ENCODE measurements at regions not wholly inside any gene's neighbourhood (a gene's known extent, or its start where the extent isn't known, plus 50 kb on each side); places are given as distances from the start of the nearest gene placed in this dataset.

- Histone ChIP-seq H3K36me3 (no peaks in the 10 kb centered on the region), H3K4me1 (replicated peaks) (no peaks in the 10 kb centered on the region), H3K27ac (no peak overlapping the region), H3K4me3 (no peak overlapping the region), H3K27me3 (replicated peaks) (no peaks in the 10 kb centered on the region), H3K9me3 (replicated peaks) (no peaks in the 10 kb centered on the region)
- DNase-seq (ENCODE audit: low read depth in 1 of 2, low spot score in 2 of 2): no peak
Measured at GRCh38 chr13:84569366-84569765, 687.1 kb upstream of the SLITRK1 start.

DNA sequence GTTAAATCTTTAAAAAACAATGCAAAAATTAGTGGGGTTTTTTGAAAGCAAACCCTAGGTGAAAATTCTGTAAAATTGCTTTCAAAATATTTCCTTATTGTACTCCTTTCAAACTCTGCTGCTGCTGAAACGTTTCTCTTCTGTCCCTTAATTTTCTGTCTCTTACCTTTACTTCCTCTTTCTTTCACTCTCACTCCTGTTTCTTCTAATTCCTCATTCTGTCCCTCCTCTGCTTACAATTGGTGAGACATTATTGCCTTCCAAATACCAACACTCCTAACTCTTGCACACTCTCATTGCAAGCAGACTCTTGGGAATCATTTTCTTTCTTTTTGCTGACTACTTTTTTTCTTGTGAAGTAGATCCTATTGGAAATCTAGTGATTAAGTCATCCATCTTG lies 685.6 kb upstream of the SLITRK1 start:
- Histone ChIP-seq H3K27me3 (replicated peaks) (no peaks in the 10 kb centered on the region), H3K4me3 (no peak overlapping the region), H3K9me3 (replicated peaks) (no peaks in the 10 kb centered on the region), H3K4me1 (replicated peaks) (no peaks in the 10 kb centered on the region), H3K36me3 (no peaks in the 10 kb centered on the region), H3K27ac (no peak overlapping the region)
- no peak for DNase-seq (ENCODE audit: low read depth in 1 of 2, low spot score in 2 of 2)

- H3K9me3 ChIP-seq (replicated peaks): no peaks in the 10 kb centered on the region
- no peaks in the 10 kb centered on the region for H3K36me3 ChIP-seq
- no peak overlapping the region for H3K27ac ChIP-seq
- DNase-seq (ENCODE audit: low read depth in 1 of 2, low spot score in 2 of 2): no peak
- H3K27me3 ChIP-seq (replicated peaks): no peaks in the 10 kb centered on the region
- no peak overlapping the region for H3K4me3 ChIP-seq
- no peaks in the 10 kb centered on the region for H3K4me1 ChIP-seq (replicated peaks)
Measured at GRCh38 chr13:84566780-84567179, 684.5 kb upstream of the SLITRK1 start.

DNA sequence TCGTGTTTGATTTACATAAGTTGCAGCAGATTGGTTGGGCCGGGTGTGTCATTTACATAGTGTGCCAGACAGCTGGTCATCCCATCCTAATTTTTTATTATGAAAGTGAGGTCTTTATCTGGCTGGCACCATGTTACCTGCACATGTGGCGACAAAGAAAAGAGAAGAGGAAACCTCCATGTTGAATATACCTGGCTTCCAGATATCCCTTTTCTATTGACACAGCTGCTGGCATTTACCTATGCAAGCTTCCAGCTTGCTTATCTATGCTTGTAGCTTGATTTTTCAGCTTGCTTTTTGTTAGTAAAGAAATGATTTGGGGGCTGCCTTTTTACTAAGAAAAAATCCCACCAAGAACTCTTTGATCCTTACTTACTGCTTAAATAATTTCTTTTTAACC lies 681.3 kb upstream of the SLITRK1 start:
- H3K4me3 ChIP-seq: no peak overlapping the region
- H3K27ac ChIP-seq: no peak overlapping the region
- no peaks in the 10 kb centered on the region for H3K27me3 ChIP-seq (replicated peaks)
- no peak for DNase-seq (ENCODE audit: low read depth in 1 of 2, low spot score in 2 of 2)
- no peaks in the 10 kb centered on the region; the same call in 1 of the 2 replicates for H3K9me3 ChIP-seq (replicated peaks)
- H3K4me1 ChIP-seq (replicated peaks): no peaks in the 10 kb centered on the region
- H3K36me3 ChIP-seq: no peaks in the 10 kb centered on the region

DNA sequence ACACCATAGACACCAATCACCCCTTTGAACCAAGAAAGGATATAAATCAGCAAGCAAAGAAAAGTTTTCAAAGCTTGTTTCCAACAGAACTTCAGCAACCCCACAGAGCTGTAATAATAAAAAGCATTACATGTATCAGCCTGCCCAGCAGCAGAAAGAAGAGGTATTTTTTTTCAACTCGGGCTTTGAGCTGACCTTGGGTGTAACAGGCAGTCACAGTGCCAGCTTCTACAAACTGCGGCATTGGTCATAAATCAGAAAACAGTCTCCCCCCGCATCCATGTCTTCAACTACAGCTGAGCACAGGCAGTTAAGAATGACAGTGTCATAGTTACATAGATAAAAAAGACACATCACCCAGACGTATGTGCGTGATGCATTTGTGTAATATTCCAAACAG lies 671.0 kb upstream of the SLITRK1 start:
- Histone ChIP-seq H3K4me3 (no peak overlapping the region), H3K27ac (no peak overlapping the region), H3K9me3 (replicated peaks) (no peaks in the 10 kb centered on the region; the same call in 1 of the 2 replicates), H3K27me3 (replicated peaks) (no peaks in the 10 kb centered on the region), H3K36me3 (no peaks in the 10 kb centered on the region), H3K4me1 (replicated peaks) (no peaks in the 10 kb centered on the region)
- no peak for DNase-seq (ENCODE audit: low read depth in 1 of 2, low spot score in 2 of 2)

- no peak for DNase-seq (ENCODE audit: low read depth in 1 of 2, low spot score in 2 of 2)
- H3K4me1 ChIP-seq (replicated peaks): no peaks in the 10 kb centered on the region
- no peak overlapping the region for H3K4me3 ChIP-seq
- H3K9me3 ChIP-seq (replicated peaks): peaks cover 7% of the 10 kb centered on the region; the same call in 1 of the 2 replicates
- H3K36me3 ChIP-seq: no peaks in the 10 kb centered on the region
- no peaks in the 10 kb centered on the region for H3K27me3 ChIP-seq (replicated peaks)
- H3K27ac ChIP-seq: no peak overlapping the region
Measured at GRCh38 chr13:84543962-84544361, 661.7 kb upstream of the SLITRK1 start.

DNA sequence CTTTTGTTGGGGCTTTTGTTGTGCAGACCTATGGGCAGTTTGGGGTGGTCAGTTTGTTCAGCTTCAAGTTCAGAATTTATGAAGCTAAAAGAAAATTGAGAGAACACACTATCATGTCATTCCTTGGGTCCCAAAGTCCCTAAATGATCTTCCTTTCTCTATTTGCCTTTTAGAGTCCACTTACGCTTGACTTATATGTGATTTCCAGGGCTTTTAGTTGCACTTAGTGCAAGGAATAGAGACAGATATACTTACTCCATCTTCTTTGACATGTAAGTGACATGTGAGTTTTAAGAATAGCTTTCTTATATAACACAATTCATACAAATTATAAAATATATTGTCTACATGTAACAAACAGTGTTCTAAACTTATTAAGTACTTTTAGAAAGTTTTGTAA lies 660.1 kb upstream of the SLITRK1 start:
- Histone ChIP-seq H3K27me3 (replicated peaks) (no peaks in the 10 kb centered on the region), H3K27ac (no peak overlapping the region), H3K9me3 (replicated peaks) (peaks cover 4% of the 10 kb centered on the region; the same call in 1 of the 2 replicates), H3K36me3 (no peaks in the 10 kb centered on the region), H3K4me1 (replicated peaks) (no peaks in the 10 kb centered on the region), H3K4me3 (no peak overlapping the region)
- DNase-seq (ENCODE audit: low read depth in 1 of 2, low spot score in 2 of 2): no peak

DNA sequence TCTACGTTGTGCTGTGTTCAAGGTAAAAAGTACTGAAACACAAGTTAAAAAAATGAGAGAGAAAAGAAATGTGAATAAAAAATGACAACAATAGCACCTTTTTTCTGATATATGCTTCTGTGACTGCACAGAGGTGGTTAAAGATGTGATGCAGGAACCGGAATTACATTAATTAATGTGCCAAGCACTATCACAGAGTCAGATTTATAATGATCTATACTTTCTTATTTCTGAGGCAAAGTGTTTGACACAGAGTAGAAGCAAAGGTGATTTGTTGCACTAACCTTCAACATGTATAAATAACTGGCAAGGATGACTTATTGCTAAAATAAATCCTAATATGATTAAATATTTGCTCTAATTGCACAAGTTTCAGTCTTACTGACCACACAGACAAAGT lies 654.6 kb upstream of the SLITRK1 start:
- Histone ChIP-seq H3K36me3 (no peaks in the 10 kb centered on the region), H3K4me3 (no peak overlapping the region), H3K9me3 (replicated peaks) (0 out of 2 replicates have a peak, but pooled peaks cover 4% of the 10 kb centered on the region), H3K27me3 (replicated peaks) (no peaks in the 10 kb centered on the region), H3K27ac (no peak overlapping the region), H3K4me1 (replicated peaks) (no peaks in the 10 kb centered on the region)
- no peak for DNase-seq (ENCODE audit: low read depth in 1 of 2, low spot score in 2 of 2)

DNA sequence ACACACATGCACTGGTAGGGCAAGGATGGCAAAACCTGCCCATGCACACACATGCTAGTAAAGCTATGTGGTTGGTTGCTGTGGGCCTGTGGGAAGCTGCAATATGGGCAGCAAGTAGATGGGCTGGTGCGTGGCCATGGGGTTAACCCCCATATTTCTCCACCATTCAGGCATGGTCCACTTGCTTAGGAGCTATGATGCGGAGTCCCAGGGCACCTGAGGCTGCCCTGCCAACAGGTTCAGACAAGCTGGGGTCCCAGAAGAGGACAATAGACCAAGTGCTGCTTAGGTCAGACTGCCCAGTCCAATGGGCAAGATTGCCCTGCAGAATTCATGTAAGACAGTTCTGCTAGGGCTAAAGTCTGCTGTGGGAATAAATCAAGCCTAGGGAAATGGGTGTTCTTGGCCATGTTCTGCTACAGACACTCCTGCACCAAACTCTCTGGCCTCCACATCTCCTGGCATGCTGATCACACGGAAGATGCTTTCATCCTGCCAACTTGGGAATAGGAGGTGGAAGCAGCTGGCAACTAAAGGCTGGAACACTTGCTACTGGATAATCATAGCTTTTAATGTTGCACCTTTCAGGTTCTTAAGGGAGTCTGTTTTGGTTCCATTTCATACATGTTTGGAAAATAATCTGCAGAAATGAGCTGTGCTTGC lies 646.3 kb upstream of the SLITRK1 start:
- DNase-seq (ENCODE audit: low read depth in 1 of 2, low spot score in 2 of 2): no peak
- Histone ChIP-seq H3K4me1 (replicated peaks) (no peaks in the 10 kb centered on the region), H3K27me3 (replicated peaks) (0 out of 2 replicates have a peak, but pooled peaks cover 2% of the 10 kb centered on the region), H3K36me3 (no peaks in the 10 kb centered on the region), H3K9me3 (replicated peaks) (0 out of 2 replicates have a peak, but pooled peaks cover 6% of the 10 kb centered on the region), H3K4me3 (no peak overlapping the region), H3K27ac (no peak overlapping the region)

DNA sequence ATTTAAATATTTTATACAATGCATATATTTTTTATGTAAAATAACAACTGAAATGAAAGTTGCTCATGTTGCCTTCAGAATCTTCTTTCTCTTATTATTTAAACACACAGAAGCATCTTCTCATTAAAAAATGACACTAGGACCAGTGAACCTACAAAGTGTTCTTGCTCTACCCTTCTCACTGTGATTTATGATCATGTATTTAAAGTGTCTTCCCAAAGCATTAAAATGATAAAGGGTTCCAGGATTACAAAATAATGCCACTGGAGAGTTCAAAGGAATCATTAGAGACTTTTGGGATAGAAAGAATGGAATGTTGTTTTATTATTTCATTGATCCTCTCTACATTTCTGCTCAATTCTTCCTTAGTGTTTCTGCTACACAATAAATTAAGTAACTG lies 643.6 kb upstream of the SLITRK1 start:
- H3K4me1 ChIP-seq (replicated peaks): no peaks in the 10 kb centered on the region
- no peak overlapping the region for H3K27ac ChIP-seq
- 0 out of 2 replicates have a peak, but pooled peaks cover 2% of the 10 kb centered on the region for H3K27me3 ChIP-seq (replicated peaks)
- no peak overlapping the region for H3K4me3 ChIP-seq
- 0 out of 2 replicates have a peak, but pooled peaks cover 8% of the 10 kb centered on the region for H3K9me3 ChIP-seq (replicated peaks)
- no peaks in the 10 kb centered on the region for H3K36me3 ChIP-seq
- DNase-seq (ENCODE audit: low read depth in 1 of 2, low spot score in 2 of 2): no peak

GRCh38 chr13:84524586-84524985 lies 642.3 kb upstream of the SLITRK1 start:
- H3K4me3 ChIP-seq: no peak overlapping the region
- H3K27ac ChIP-seq: no peak overlapping the region
- no peaks in the 10 kb centered on the region for H3K36me3 ChIP-seq
- H3K4me1 ChIP-seq (replicated peaks): no peaks in the 10 kb centered on the region
- DNase-seq (ENCODE audit: low read depth in 1 of 2, low spot score in 2 of 2): no peak
- H3K9me3 ChIP-seq (replicated peaks): 0 out of 2 replicates have a peak, but pooled peaks cover 3% of the 10 kb centered on the region
- 0 out of 2 replicates have a peak, but pooled peaks cover 2% of the 10 kb centered on the region for H3K27me3 ChIP-seq (replicated peaks)

GRCh38 chr13:84500016-84500415 lies 617.7 kb upstream of the SLITRK1 start:
- no peaks in the 10 kb centered on the region for H3K36me3 ChIP-seq
- H3K27me3 ChIP-seq (replicated peaks): no peaks in the 10 kb centered on the region
- no peak overlapping the region for H3K4me3 ChIP-seq
- H3K4me1 ChIP-seq (replicated peaks): no peaks in the 10 kb centered on the region
- no peak overlapping the region for H3K27ac ChIP-seq
- no peak for DNase-seq (ENCODE audit: low read depth in 1 of 2, low spot score in 2 of 2)
- peaks cover 13% of the 10 kb centered on the region; the same call in 1 of the 2 replicates for H3K9me3 ChIP-seq (replicated peaks)

DNA sequence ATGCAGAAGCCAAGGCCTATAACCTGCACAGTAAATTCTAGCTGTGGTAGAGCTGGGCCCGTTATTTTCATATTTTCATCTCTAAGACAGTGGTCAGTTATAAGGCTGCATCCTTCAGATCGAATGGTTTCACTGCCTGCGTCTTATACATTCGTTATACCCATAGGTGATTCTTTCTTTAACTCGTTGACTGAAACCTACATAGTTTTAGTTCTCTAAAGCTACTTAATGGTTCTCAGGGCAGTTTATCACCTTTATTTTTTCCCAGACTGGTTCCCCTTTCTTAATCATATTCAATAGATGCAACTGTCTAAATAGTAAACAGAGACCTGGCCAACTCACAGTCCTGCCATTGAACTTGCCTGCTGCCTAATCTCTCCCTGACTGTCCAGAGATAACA lies 615.3 kb upstream of the SLITRK1 start:
- H3K4me3 ChIP-seq: no peak overlapping the region
- no peaks in the 10 kb centered on the region for H3K4me1 ChIP-seq (replicated peaks)
- no peaks in the 10 kb centered on the region for H3K27me3 ChIP-seq (replicated peaks)
- peaks cover 10% of the 10 kb centered on the region; the same call in 1 of the 2 replicates for H3K9me3 ChIP-seq (replicated peaks)
- H3K27ac ChIP-seq: no peak overlapping the region
- DNase-seq (ENCODE audit: low read depth in 1 of 2, low spot score in 2 of 2): no peak
- no peaks in the 10 kb centered on the region for H3K36me3 ChIP-seq

- Histone ChIP-seq H3K36me3 (no peaks in the 10 kb centered on the region), H3K4me3 (no peak overlapping the region), H3K27ac (no peak overlapping the region), H3K4me1 (replicated peaks) (no peaks in the 10 kb centered on the region), H3K9me3 (replicated peaks) (no peaks in the 10 kb centered on the region; the same call in 1 of the 2 replicates), H3K27me3 (replicated peaks) (no peaks in the 10 kb centered on the region)
- DNase-seq (ENCODE audit: low read depth in 1 of 2, low spot score in 2 of 2): no peak
Measured at GRCh38 chr13:84491952-84492351, 609.7 kb upstream of the SLITRK1 start.

DNA sequence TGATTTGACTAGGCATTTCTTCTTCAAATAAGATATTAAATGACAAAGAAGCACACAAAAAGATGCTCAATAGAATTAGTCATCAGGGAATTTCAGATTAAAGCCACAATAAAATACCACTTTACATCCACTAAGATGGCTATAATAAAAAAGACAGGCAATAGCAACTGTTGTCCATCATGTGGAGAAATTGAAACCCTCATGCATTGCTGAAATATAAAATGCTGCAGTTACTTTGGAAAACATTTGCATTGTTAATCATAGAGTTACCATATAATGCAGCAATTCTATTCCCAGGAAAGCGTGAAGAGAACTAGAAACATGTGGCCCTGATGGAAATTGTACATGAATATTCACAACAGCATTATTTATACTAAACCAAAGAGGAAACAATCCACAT lies 605.5 kb upstream of the SLITRK1 start:
- Histone ChIP-seq H3K27ac (no peak overlapping the region), H3K27me3 (replicated peaks) (no peaks in the 10 kb centered on the region), H3K9me3 (replicated peaks) (no peaks in the 10 kb centered on the region; the same call in 1 of the 2 replicates), H3K36me3 (no peaks in the 10 kb centered on the region), H3K4me1 (replicated peaks) (no peaks in the 10 kb centered on the region), H3K4me3 (no peak overlapping the region)
- no peak for DNase-seq (ENCODE audit: low read depth in 1 of 2, low spot score in 2 of 2)
